ENCODE measurements at regions not wholly inside any gene's neighbourhood (a gene's known extent, or its start where the extent isn't known, plus 50 kb on each side); places are given as distances from the start of the nearest gene placed in this dataset.
A peak's percentile ranks its signal among the peaks of the same experiment; 100 is the strongest.

DNA sequence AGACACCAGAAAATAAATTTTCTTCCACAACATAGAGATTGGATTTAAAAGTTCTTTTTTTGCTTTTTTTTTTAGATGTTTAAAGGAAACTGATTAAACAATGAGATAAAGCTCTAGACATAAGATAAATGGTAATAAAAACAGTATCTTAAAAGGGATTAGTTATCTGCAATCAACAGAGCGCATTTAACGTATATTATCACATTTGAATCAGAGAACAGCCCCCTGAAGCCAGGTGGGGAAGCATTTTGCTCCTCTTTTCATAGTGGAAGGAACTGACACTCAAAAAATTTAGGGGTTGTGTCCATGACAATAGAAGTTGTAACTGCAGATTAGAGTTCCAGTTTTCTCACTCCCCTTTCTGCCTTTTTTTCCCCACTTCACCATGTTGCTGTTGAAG lies 367.6 kb downstream of the SPATA31D1 start:
- H3K4me1 ChIP-seq (ENCODE audit: control insufficient read depth, insufficient read depth, low read length): peaks cover 9% of the 10 kb centered on the region
- no peaks in the 10 kb centered on the region for H3K36me3 Mint-ChIP-seq (ENCODE audit: low read depth)
- no peak for TF ChIP-seq CTCF (conservative IDR thresholded peaks at IDR 0.05)

GRCh38 chr9:82356871-82357270 lies 368.3 kb downstream of the SPATA31D1 start:
- no peak overlapping the region for H3K27ac Mint-ChIP-seq
- WGBS, 2 experiments (ENCODE audit: insufficient coverage in 1 of 2, insufficient read length in 1 of 2): 86 to 100% methylated on average over 1 to 2 of the region's 2 CpGs

More for the DNA sequence above, 367.6 kb downstream of the SPATA31D1 start:
- Histone ChIP-seq H3K27ac (ENCODE audit: low read depth, low read length) (no peak overlapping the region), H3K36me3 (ENCODE audit: control insufficient read depth, insufficient read depth, low read length) (no peaks in the 10 kb centered on the region), H3K4me3 (ENCODE audit: low read length) (no peak overlapping the region), H3K9me3 (ENCODE audit: control insufficient read depth, low read length) (no peaks in the 10 kb centered on the region), H3K27me3 (ENCODE audit: control insufficient read depth, insufficient read depth, low read length, poor library complexity, severe bottlenecking) (no peaks in the 10 kb centered on the region), H3K9ac (ENCODE audit: extremely low read depth, low read length, poor library complexity, severe bottlenecking) (no peak overlapping the region)
- DNase-seq: no peak
- Mint-ChIP-seq H3K4me1 (peaks cover 12% of the 10 kb centered on the region), H3K27me3 (ENCODE audit: insufficient read depth) (no peaks in the 10 kb centered on the region), H3K4me3 (no peak overlapping the region), H3K27ac (no peak overlapping the region), H3K9me3 (no peaks in the 10 kb centered on the region)
- WGBS, 2 experiments (ENCODE audit: insufficient coverage in 1 of 2, insufficient read length in 1 of 2): 83 to 100% methylated on average over 2 of the region's 2 CpGs

DNA sequence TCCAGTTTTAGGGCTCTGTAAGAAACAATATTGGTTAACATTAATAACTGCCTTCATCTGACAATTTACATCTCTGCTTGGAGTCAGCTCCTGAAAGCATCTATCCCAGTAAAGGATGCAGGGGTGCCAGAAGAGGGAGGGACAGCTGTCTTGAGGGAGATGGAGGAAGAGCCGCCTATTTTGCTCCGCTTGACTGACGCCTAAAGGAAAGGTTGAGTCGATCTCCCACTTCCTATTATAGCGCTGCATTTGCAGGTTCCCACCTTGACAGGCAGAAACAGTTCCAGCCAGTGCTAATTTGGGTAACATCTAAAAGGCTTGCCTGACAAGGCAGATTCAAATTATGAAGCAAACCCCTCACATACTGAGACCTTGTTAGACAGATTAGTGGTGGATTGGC lies 374.6 kb downstream of the SPATA31D1 start:
- no peak for TF ChIP-seq CTCF (conservative IDR thresholded peaks at IDR 0.05)
- Histone ChIP-seq H3K9ac (ENCODE audit: extremely low read depth, low read length, poor library complexity, severe bottlenecking) (no peak overlapping the region), H3K36me3 (ENCODE audit: control insufficient read depth, insufficient read depth, low read length) (no peaks in the 10 kb centered on the region), H3K27me3 (ENCODE audit: control insufficient read depth, insufficient read depth, low read length, poor library complexity, severe bottlenecking) (no peaks in the 10 kb centered on the region), H3K27ac (ENCODE audit: low read depth, low read length) (peak overlapping the region; percentile 64), H3K9me3 (ENCODE audit: control insufficient read depth, low read length) (no peaks in the 10 kb centered on the region), H3K4me3 (ENCODE audit: low read length) (no peak overlapping the region), H3K4me1 (ENCODE audit: control insufficient read depth, insufficient read depth, low read length) (peaks cover 11% of the 10 kb centered on the region)
- DNase-seq: no peak
- Mint-ChIP-seq H3K4me1 (peaks cover 18% of the 10 kb centered on the region), H3K4me3 (no peak overlapping the region), H3K36me3 (ENCODE audit: low read depth) (no peaks in the 10 kb centered on the region), H3K9me3 (no peaks in the 10 kb centered on the region), H3K27ac (no peak overlapping the region), H3K27me3 (ENCODE audit: insufficient read depth) (no peaks in the 10 kb centered on the region)
- WGBS, 2 experiments (ENCODE audit: insufficient coverage in 1 of 2, insufficient read length in 1 of 2): 93 to 100% methylated on average over 3 to 5 of the region's 5 CpGs

More at GRCh38 chr9:82356871-82357270, 368.3 kb downstream of the SPATA31D1 start:
- H3K9ac ChIP-seq (ENCODE audit: extremely low read depth, low read length, poor library complexity, severe bottlenecking): no peak overlapping the region
- Mint-ChIP-seq H3K36me3 (ENCODE audit: low read depth) (no peaks in the 10 kb centered on the region), H3K4me1 (peaks cover 12% of the 10 kb centered on the region), H3K4me3 (no peak overlapping the region), H3K9me3 (no peaks in the 10 kb centered on the region), H3K27me3 (ENCODE audit: insufficient read depth) (no peaks in the 10 kb centered on the region)
- no peak for DNase-seq
- no peaks in the 10 kb centered on the region for H3K36me3 ChIP-seq (ENCODE audit: control insufficient read depth, insufficient read depth, low read length)
- peaks cover 9% of the 10 kb centered on the region for H3K4me1 ChIP-seq (ENCODE audit: control insufficient read depth, insufficient read depth, low read length)
- no peaks in the 10 kb centered on the region for H3K9me3 ChIP-seq (ENCODE audit: control insufficient read depth, low read length)
- TF ChIP-seq CTCF (conservative IDR thresholded peaks at IDR 0.05): no peak
- H3K27me3 ChIP-seq (ENCODE audit: control insufficient read depth, insufficient read depth, low read length, poor library complexity, severe bottlenecking): no peaks in the 10 kb centered on the region
- H3K4me3 ChIP-seq (ENCODE audit: low read length): no peak overlapping the region
- no peak overlapping the region for H3K27ac ChIP-seq (ENCODE audit: low read depth, low read length)
